ENCODE measurements at regions not wholly inside any gene's neighbourhood (a gene's known extent, or its start where the extent isn't known, plus 50 kb on each side); places are given as distances from the start of the nearest gene placed in this dataset.

GRCh38 chrX:96591421-96591820 is 93.2 kb upstream of the DIAPH2 start:
- TF ChIP-seq ZSCAN20 (CRISPR knock-in tag; IDR thresholded peaks at IDR 0.05) (no peak), CTCF (IDR thresholded peaks at IDR 0.05) (no peak), HOXB5 (CRISPR knock-in tag; IDR thresholded peaks at IDR 0.05) (no peak), EP300 (IDR thresholded peaks at IDR 0.05) (no peak), POLR2AphosphoS2 (conservative IDR thresholded peaks at IDR 0.05; ENCODE audit: low read length) (no peak), MAFK (IDR thresholded peaks at IDR 0.05; ENCODE audit: partially characterized antibody) (no peak), MYC (IDR thresholded peaks at IDR 0.05; ENCODE audit: borderline replicate concordance, low read length) (no peak), FOXS1 (CRISPR knock-in tag; IDR thresholded peaks at IDR 0.05) (no peak), SMC3 (IDR thresholded peaks at IDR 0.05) (no peak)
